CD4-positive, alpha-beta T cell (primary cell): ENCODE measurements at regions not wholly inside any gene's neighbourhood (a gene's known extent, or its start where the extent isn't known, plus 50 kb on each side); places are given as distances from the start of the nearest gene placed in this dataset.

ENCODE experiments used
- ATAC-seq: fragments of 200-7000 bp; cut with Tn5 transposase; one replicate; pipeline ENCODE4 v1.10.0; 2022; ENCODE audit warnings: mild to moderate bottlenecking; ENCODE audit not compliant: poor library complexity
- CTCF ChIA-PET: fragments of 350-600 bp; sonication (Branson Sonifier 250); formaldehyde crosslinking; loops from one replicate; lab custom pipeline; 2021; ENCODE audit warnings: antibody characterized with exemption, inconsistent platforms; lab: Charles Lee
- POLR2A ChIA-PET: fragments of 350-600 bp; sonication (Branson Sonifier 250); formaldehyde crosslinking; loops from one replicate; lab custom pipeline; 2021; ENCODE audit warnings: antibody characterized with exemption, inconsistent platforms; lab: Charles Lee
- DNase-seq, 14 experiments: peaks; one replicate each; pipeline ENCODE4 v3.0.0-alpha.2; 2013 to 2020; ENCODE audit warnings: mixed read lengths in 2 of 14
- H3K27ac ChIP-seq, 2 donors: one replicate each; pipeline versions ENCODE4 v1.5.1 to v1.7.0; 2013; ENCODE audit warnings: low read length in 2 of 2, low read depth in 1 of 2, mild to moderate bottlenecking in 1 of 2
- H3K27me3 ChIP-seq, 2 experiments: 1 replicate in 1 of 2; 2 replicates in 1 of 2; pipeline versions ENCODE4 v1.6.1 to v1.7.0; 2013; ENCODE audit warnings: low read length in 2 of 2, control low read depth in 1 of 2, mild to moderate bottlenecking in 1 of 2, moderate library complexity in 1 of 2; ENCODE audit not compliant: insufficient read depth in 2 of 2, control insufficient read depth in 1 of 2
- H3K36me3 ChIP-seq: one replicate; pipeline ENCODE4 v1.6.1; 2013; ENCODE audit warnings: low read length, control low read depth; ENCODE audit not compliant: insufficient read depth
- H3K4me1 ChIP-seq: one replicate; pipeline ENCODE4 v1.6.1; 2013; ENCODE audit warnings: low read length, control low read depth; ENCODE audit not compliant: insufficient read depth
- H3K4me3 ChIP-seq: one replicate; pipeline ENCODE4 v1.5.1; 2013; ENCODE audit warnings: mild to moderate bottlenecking, low read length, moderate library complexity
- H3K9me3 ChIP-seq, 2 experiments: 1 replicate in 1 of 2; 2 replicates in 1 of 2; pipeline versions ENCODE4 v1.6.1 to v1.7.0; 2013; ENCODE audit warnings: low read length in 2 of 2, mild to moderate bottlenecking in 2 of 2, control low read depth in 1 of 2, moderate library complexity in 1 of 2; ENCODE audit not compliant: control insufficient read depth in 1 of 2, insufficient read depth in 1 of 2
- H3K27ac Mint-ChIP-seq: one replicate; pipeline ENCODE4 v1.8.0; 2020; ENCODE audit warnings: mixed read lengths
- H3K27me3 Mint-ChIP-seq: one replicate; pipeline ENCODE4 v1.8.0; 2021; ENCODE audit warnings: mixed read lengths
- H3K36me3 Mint-ChIP-seq: one replicate; pipeline ENCODE4 v1.8.0; 2021; ENCODE audit warnings: low read depth, mixed read lengths
- H3K4me1 Mint-ChIP-seq: one replicate; pipeline ENCODE4 v1.8.0; 2021; ENCODE audit warnings: low read depth, mixed read lengths
- H3K4me3 Mint-ChIP-seq: one replicate; pipeline ENCODE4 v1.8.0; 2020; ENCODE audit warnings: mild to moderate bottlenecking, mixed read lengths
- H3K9me3 Mint-ChIP-seq: one replicate; pipeline ENCODE4 v1.8.0; 2020; ENCODE audit warnings: mixed read lengths
- CTCF ChIP-seq: fragments of 200-600 bp; IDR thresholded peaks from one replicate; pipeline ENCODE4 v1.8.0; 2022; ENCODE audit warnings: antibody characterized with exemption, mild to moderate bottlenecking
- intact Hi-C, 2 experiments: fragments of 100-400 bp; cut with DNase I in 1 of 2; cut with micrococcal nuclease in 1 of 2; formaldehyde crosslinking; loops; one replicate each; pipeline versions ENCODE4 v1.15.1 to v1.9.0; 2023 to 2025; cut with DNase I, micrococcal nuclease

- no peak for ATAC-seq
- TF ChIP-seq CTCF = no peak
- no peaks in the 10 kb centered on the region for H3K4me1 ChIP-seq
Measured at GRCh38 chr21:27062443-27062842, 95.6 kb upstream of the ADAMTS5 start.

GRCh38 chr21:27061770-27062169 is 94.9 kb upstream of the ADAMTS5 start:
- Mint-ChIP-seq H3K27ac (no peak overlapping the region), H3K4me1 (no peaks in the 10 kb centered on the region), H3K4me3 (no peak overlapping the region), H3K36me3 (no peaks in the 10 kb centered on the region), H3K27me3 (no peaks in the 10 kb centered on the region), H3K9me3 (peaks cover 15% of the 10 kb centered on the region)
- no peak for DNase-seq
- TF ChIP-seq CTCF = no peak
- no peak for ATAC-seq
- intact Hi-C loops = no loop called here
- no peak overlapping the region for H3K27ac ChIP-seq
- POLR2A ChIA-PET = no interaction called here
- no peaks in the 10 kb centered on the region for H3K4me1 ChIP-seq
- H3K27me3 ChIP-seq = no peaks in the 10 kb centered on the region
- CTCF ChIA-PET = no interaction called here
- peaks cover 5% of the 10 kb centered on the region in 2 experiments for H3K9me3 ChIP-seq
- H3K4me3 ChIP-seq = no peak overlapping the region
- H3K36me3 ChIP-seq = no peaks in the 10 kb centered on the region

More at GRCh38 chr21:27062443-27062842, 95.6 kb upstream of the ADAMTS5 start:
- DNase-seq = no peak
- CTCF ChIA-PET = no interaction called here
- Mint-ChIP-seq H3K36me3 (no peaks in the 10 kb centered on the region), H3K27me3 (no peaks in the 10 kb centered on the region), H3K27ac (no peak overlapping the region), H3K9me3 (peaks cover 15% of the 10 kb centered on the region), H3K4me1 (no peaks in the 10 kb centered on the region), H3K4me3 (no peak overlapping the region)
- Histone ChIP-seq H3K36me3 (no peaks in the 10 kb centered on the region), H3K27ac (no peak overlapping the region), H3K27me3 (no peaks in the 10 kb centered on the region), H3K4me3 (no peak overlapping the region), H3K9me3 (peaks cover 5% of the 10 kb centered on the region in 2 experiments)
- POLR2A ChIA-PET = no interaction called here
- intact Hi-C loops = no loop called here

- CTCF ChIA-PET = no interaction called here
- Histone ChIP-seq H3K36me3 (no peaks in the 10 kb centered on the region), H3K4me3 (no peak overlapping the region), H3K27ac (no peak overlapping the region), H3K4me1 (no peaks in the 10 kb centered on the region), H3K9me3 (peaks cover 5% of the 10 kb centered on the region in 2 experiments), H3K27me3 (no peaks in the 10 kb centered on the region)
- DNase-seq (no peak), ATAC-seq (no peak)
- POLR2A ChIA-PET = no interaction called here
- Mint-ChIP-seq H3K4me3 (no peak overlapping the region), H3K4me1 (no peaks in the 10 kb centered on the region), H3K27ac (no peak overlapping the region), H3K36me3 (no peaks in the 10 kb centered on the region), H3K27me3 (no peaks in the 10 kb centered on the region), H3K9me3 (peaks cover 15% of the 10 kb centered on the region)
- intact Hi-C loops = no loop called here
- TF ChIP-seq CTCF = no peak
Measured at GRCh38 chr21:27060190-27060589, 93.3 kb upstream of the ADAMTS5 start.
